ENCODE measurements at regions not wholly inside any gene's neighbourhood (a gene's known extent, or its start where the extent isn't known, plus 50 kb on each side); places are given as distances from the start of the nearest gene placed in this dataset.

DNA sequence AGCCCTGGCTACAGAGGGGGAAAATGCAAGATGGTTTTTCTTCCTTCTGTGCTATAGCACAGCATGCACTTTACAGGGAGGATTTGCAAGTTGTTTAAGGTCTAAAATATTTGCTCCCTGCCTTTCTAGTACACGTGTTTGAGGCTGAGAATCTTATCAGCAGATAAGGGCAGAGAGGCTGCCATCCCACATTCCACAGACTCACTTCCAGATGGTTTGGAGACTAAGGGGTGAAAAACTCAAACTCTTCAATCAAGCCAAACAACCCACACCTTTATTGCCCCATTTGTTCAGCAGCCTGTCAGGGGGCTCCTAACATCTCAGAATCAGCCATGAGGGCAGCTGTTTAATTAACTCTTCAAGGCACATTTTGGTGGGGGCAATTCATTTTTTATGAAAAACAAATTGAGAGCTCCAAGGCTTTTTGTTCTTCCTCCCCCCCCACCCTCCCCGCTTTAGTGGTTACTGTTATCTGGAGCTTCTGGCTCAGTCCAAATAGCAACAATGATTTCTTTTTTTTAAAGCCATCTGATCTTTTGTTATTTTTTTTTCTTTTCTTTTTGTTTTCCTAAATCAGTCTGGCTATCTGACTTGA is 242.6 kb upstream of the NT5C1B start:
- no peaks in the 10 kb centered on the region for H3K79me2 ChIP-seq (ENCODE audit: insufficient read depth, low read length)
- H3K27ac ChIP-seq (ENCODE audit: low read length), result no peak overlapping the region
- ATAC-seq (ENCODE audit: insufficient read depth, low read depth) (no peak), DNase-seq (no peak)
- H3K4me3 ChIP-seq (ENCODE audit: low read depth in 1 of 2, low read length in 2 of 2), result no peak overlapping the region
- no peaks in the 10 kb centered on the region for H3K4me1 ChIP-seq (ENCODE audit: insufficient read depth, low read length)
- no peaks in the 10 kb centered on the region for H4K20me1 ChIP-seq (ENCODE audit: insufficient read depth, low read length)
- H3K9ac ChIP-seq (ENCODE audit: low read depth, low read length), result no peak overlapping the region
- H3K9me3 ChIP-seq (ENCODE audit: insufficient read depth, low read length, severe bottlenecking), result no peaks in the 10 kb centered on the region
- no peak overlapping the region for H2AFZ ChIP-seq (ENCODE audit: low read depth, low read length)
- H3K4me2 ChIP-seq (ENCODE audit: insufficient read depth, low read length), result no peak overlapping the region
- TF ChIP-seq, protein P1, sequence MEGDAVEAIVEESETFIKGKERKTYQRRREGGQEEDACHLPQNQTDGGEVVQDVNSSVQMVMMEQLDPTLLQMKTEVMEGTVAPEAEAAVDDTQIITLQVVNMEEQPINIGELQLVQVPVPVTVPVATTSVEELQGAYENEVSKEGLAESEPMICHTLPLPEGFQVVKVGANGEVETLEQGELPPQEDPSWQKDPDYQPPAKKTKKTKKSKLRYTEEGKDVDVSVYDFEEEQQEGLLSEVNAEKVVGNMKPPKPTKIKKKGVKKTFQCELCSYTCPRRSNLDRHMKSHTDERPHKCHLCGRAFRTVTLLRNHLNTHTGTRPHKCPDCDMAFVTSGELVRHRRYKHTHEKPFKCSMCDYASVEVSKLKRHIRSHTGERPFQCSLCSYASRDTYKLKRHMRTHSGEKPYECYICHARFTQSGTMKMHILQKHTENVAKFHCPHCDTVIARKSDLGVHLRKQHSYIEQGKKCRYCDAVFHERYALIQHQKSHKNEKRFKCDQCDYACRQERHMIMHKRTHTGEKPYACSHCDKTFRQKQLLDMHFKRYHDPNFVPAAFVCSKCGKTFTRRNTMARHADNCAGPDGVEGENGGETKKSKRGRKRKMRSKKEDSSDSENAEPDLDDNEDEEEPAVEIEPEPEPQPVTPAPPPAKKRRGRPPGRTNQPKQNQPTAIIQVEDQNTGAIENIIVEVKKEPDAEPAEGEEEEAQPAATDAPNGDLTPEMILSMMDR (IDR thresholded peaks at IDR 0.05; ENCODE audit: borderline replicate concordance, extremely low read depth, low read length, poor library complexity, severe bottlenecking), result no peak
- no peak for TF ChIP-seq EZH2 (IDR thresholded peaks at IDR 0.05; ENCODE audit: borderline replicate concordance, low read depth, low read length, severe bottlenecking)
- H3K36me3 ChIP-seq (ENCODE audit: insufficient read depth, low read length), result no peaks in the 10 kb centered on the region
- H3K27me3 ChIP-seq (ENCODE audit: insufficient read depth, low read length, poor library complexity), result no peaks in the 10 kb centered on the region

DNA sequence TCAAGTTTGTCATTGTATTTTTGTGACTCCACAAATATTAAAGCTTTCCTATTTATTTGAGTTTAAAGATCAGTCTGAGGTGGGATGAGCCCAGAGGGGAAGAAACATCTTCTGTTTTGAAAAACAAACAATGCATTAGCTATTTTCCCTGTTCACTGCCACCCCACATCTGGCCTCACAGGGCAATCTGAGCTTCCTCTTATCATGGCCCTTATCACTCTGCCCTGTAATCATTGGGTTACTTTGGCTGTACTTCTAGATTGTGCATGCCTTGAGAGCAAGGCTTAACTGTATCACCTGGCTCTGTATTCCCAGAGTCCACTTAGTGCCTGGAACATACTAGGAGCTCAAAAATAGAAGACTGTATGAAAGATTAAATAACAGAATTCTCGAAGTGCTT is 241.6 kb upstream of the NT5C1B start:
- no peak for ATAC-seq (ENCODE audit: insufficient read depth, low read depth)
- Histone ChIP-seq H3K36me3 (ENCODE audit: insufficient read depth, low read length) (no peaks in the 10 kb centered on the region), H3K79me2 (ENCODE audit: insufficient read depth, low read length) (no peaks in the 10 kb centered on the region), H3K4me1 (ENCODE audit: insufficient read depth, low read length) (no peaks in the 10 kb centered on the region), H4K20me1 (ENCODE audit: insufficient read depth, low read length) (no peaks in the 10 kb centered on the region), H3K27me3 (ENCODE audit: insufficient read depth, low read length, poor library complexity) (no peaks in the 10 kb centered on the region), H3K9me3 (ENCODE audit: insufficient read depth, low read length, severe bottlenecking) (no peaks in the 10 kb centered on the region), H3K9ac (ENCODE audit: low read depth, low read length) (no peak overlapping the region), H3K4me3 (ENCODE audit: low read depth in 1 of 2, low read length in 2 of 2) (no peak overlapping the region), H3K4me2 (ENCODE audit: insufficient read depth, low read length) (no peak overlapping the region), H2AFZ (ENCODE audit: low read depth, low read length) (no peak overlapping the region), H3K27ac (ENCODE audit: low read length) (no peak overlapping the region)
- no peak for TF ChIP-seq EZH2 (IDR thresholded peaks at IDR 0.05; ENCODE audit: borderline replicate concordance, low read depth, low read length, severe bottlenecking)
- TF ChIP-seq, protein P1 (IDR thresholded peaks at IDR 0.05; ENCODE audit: borderline replicate concordance, extremely low read depth, low read length, poor library complexity, severe bottlenecking), result no peak
- DNase-seq, result no peak

DNA sequence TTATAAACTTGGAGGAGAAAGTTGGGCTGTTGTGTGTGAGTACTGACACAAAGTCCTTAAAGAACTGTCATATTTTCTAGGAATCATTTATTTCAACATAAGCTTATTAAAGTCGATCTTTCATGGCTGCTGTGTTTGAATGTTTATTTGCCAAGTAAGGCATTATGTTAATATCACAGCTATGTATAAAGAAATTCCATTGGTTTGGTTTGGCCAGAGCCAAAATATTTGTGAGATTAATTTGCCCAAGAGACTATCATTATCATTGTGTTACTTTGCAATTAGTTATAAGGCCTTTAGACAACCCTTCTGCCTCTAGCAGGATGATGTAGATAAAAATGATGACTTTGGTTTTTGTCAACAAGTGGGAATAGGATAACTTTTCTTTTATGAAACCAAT is 240.6 kb upstream of the NT5C1B start:
- no peaks in the 10 kb centered on the region for H3K9me3 ChIP-seq (ENCODE audit: insufficient read depth, low read length, severe bottlenecking)
- H3K4me1 ChIP-seq (ENCODE audit: insufficient read depth, low read length), result no peaks in the 10 kb centered on the region
- H3K4me2 ChIP-seq (ENCODE audit: insufficient read depth, low read length), result no peak overlapping the region
- TF ChIP-seq, protein P1 (IDR thresholded peaks at IDR 0.05; ENCODE audit: borderline replicate concordance, extremely low read depth, low read length, poor library complexity, severe bottlenecking), result no peak
- no peak for TF ChIP-seq EZH2 (IDR thresholded peaks at IDR 0.05; ENCODE audit: borderline replicate concordance, low read depth, low read length, severe bottlenecking)
- no peaks in the 10 kb centered on the region for H3K36me3 ChIP-seq (ENCODE audit: insufficient read depth, low read length)
- H4K20me1 ChIP-seq (ENCODE audit: insufficient read depth, low read length), result no peaks in the 10 kb centered on the region
- DNase-seq (no peak), ATAC-seq (ENCODE audit: insufficient read depth, low read depth) (no peak)
- no peak overlapping the region for H3K9ac ChIP-seq (ENCODE audit: low read depth, low read length)
- H3K27ac ChIP-seq (ENCODE audit: low read length), result no peak overlapping the region
- H2AFZ ChIP-seq (ENCODE audit: low read depth, low read length), result no peak overlapping the region
- no peak overlapping the region for H3K4me3 ChIP-seq (ENCODE audit: low read depth in 1 of 2, low read length in 2 of 2)
- H3K79me2 ChIP-seq (ENCODE audit: insufficient read depth, low read length), result no peaks in the 10 kb centered on the region
- no peaks in the 10 kb centered on the region for H3K27me3 ChIP-seq (ENCODE audit: insufficient read depth, low read length, poor library complexity)
